Astrocyte (in vitro differentiated cells and primary cell): ENCODE measurements at regions not wholly inside any gene's neighbourhood (a gene's known extent, or its start where the extent isn't known, plus 50 kb on each side); places are given as distances from the start of the nearest gene placed in this dataset.

Experiments used
- DNase-seq: peaks from one replicate; pipeline ENCODE4 v3.0.0-alpha.2; 2010; ENCODE audit warnings: low read depth
- FAIRE-seq: peaks from 2 replicates; lab custom pipeline; 2011; peaks lifted over from hg19 to GRCh38; lab: Jason Lieb, UNC
- H2AFZ ChIP-seq: 2 replicates; pipeline ENCODE4 v1.6.0; 2012; ENCODE audit warnings: low read depth, low read length, inconsistent platforms
- H3K27ac ChIP-seq: 2 replicates; pipeline ENCODE4 v1.5.1; 2011; ENCODE audit warnings: low read depth, low read length, inconsistent platforms
- H3K27me3 ChIP-seq: 2 replicates; pipeline ENCODE4 v1.6.0; 2011; ENCODE audit warnings: low read length, inconsistent platforms; ENCODE audit not compliant: insufficient read depth
- H3K36me3 ChIP-seq: 2 replicates; pipeline ENCODE4 v1.5.1; 2011; ENCODE audit warnings: low read length, inconsistent platforms; ENCODE audit not compliant: insufficient read depth
- H3K4me1 ChIP-seq: 2 replicates; pipeline ENCODE4 v1.5.1; 2011; ENCODE audit warnings: low read length, inconsistent platforms; ENCODE audit not compliant: insufficient read depth
- H3K4me2 ChIP-seq: 2 replicates; pipeline ENCODE4 v1.6.0; 2012; ENCODE audit warnings: low read length, inconsistent platforms
- H3K4me3 ChIP-seq: 2 replicates; pipeline ENCODE4 v1.5.1; 2011; ENCODE audit warnings: low read depth, mild to moderate bottlenecking, low read length, inconsistent platforms; ENCODE audit not compliant: insufficient read depth
- H3K79me2 ChIP-seq: 2 replicates; pipeline ENCODE4 v1.6.0; 2012; ENCODE audit warnings: mild to moderate bottlenecking, low read length, inconsistent platforms; ENCODE audit not compliant: insufficient read depth
- H3K9ac ChIP-seq: 2 replicates; pipeline ENCODE4 v1.6.0; 2012; ENCODE audit warnings: mild to moderate bottlenecking, low read length, inconsistent platforms
- H3K9me3 ChIP-seq: 2 replicates; pipeline ENCODE4 v1.5.1; 2012; ENCODE audit warnings: low read depth, mild to moderate bottlenecking, low read length, inconsistent platforms; ENCODE audit not compliant: insufficient read depth
- H4K20me1 ChIP-seq: 2 replicates; pipeline ENCODE4 v1.6.0; 2012; ENCODE audit warnings: low read length, inconsistent platforms; ENCODE audit not compliant: insufficient read depth
- H3K27ac Mint-ChIP-seq: one replicate; pipeline ENCODE4 v1.8.0; 2021; ENCODE audit warnings: mild to moderate bottlenecking, mixed read lengths; ENCODE audit not compliant: unreplicated experiment
- H3K27me3 Mint-ChIP-seq: one replicate; pipeline ENCODE4 v1.8.0; 2021; ENCODE audit warnings: low read depth, mixed read lengths; ENCODE audit not compliant: unreplicated experiment
- H3K36me3 Mint-ChIP-seq: one replicate; pipeline ENCODE4 v1.8.0; 2021; ENCODE audit warnings: low read depth, mixed read lengths; ENCODE audit not compliant: unreplicated experiment
- H3K4me1 Mint-ChIP-seq: one replicate; pipeline ENCODE4 v1.8.0; 2021; ENCODE audit warnings: low read depth, mixed read lengths; ENCODE audit not compliant: unreplicated experiment
- H3K4me3 Mint-ChIP-seq: one replicate; pipeline ENCODE4 v1.8.0; 2021; ENCODE audit warnings: mild to moderate bottlenecking, moderate library complexity, mixed read lengths; ENCODE audit not compliant: unreplicated experiment
- H3K9me3 Mint-ChIP-seq: one replicate; pipeline ENCODE4 v1.8.0; 2021; ENCODE audit warnings: mild to moderate bottlenecking, mixed read lengths; ENCODE audit not compliant: unreplicated experiment
- EZH2 ChIP-seq: IDR thresholded peaks from 2 replicates; pipeline ENCODE4 v1.6.1; 2012; ENCODE audit warnings: mild to moderate bottlenecking, low read length, inconsistent platforms; ENCODE audit not compliant: insufficient read depth
- TF ChIP-seq, protein P1 (sequence below): IDR thresholded peaks from 2 replicates; pipeline ENCODE4 v1.5.1; 2011; ENCODE audit warnings: low read depth, mild to moderate bottlenecking, inconsistent platforms, low read length, moderate library complexity; ENCODE audit not compliant: insufficient read depth

DNA sequence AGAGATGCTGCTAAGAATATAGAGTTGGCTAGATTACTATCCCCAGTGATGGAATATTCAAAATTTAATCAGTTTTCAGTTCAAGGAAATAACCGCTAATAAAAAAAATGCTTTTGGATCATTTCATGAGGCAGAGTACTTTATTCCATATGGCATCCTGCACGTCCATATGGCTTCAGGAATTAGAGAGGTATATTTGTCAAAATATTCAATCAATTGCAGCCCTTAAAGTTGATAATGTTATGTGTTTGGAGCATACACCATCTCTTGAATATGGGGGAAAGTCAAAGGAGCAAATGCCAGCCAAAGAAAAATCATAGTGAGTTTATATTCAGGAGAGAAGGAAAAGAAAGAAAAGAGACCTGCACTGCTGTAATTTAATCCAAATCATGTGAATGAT is 266.4 kb downstream of the TMEM182 start:
- Histone ChIP-seq H4K20me1 (no peaks in the 10 kb centered on the region), H3K27me3 (no peaks in the 10 kb centered on the region), H3K4me1 (no peaks in the 10 kb centered on the region), H3K79me2 (no peaks in the 10 kb centered on the region), H3K9me3 (no peaks in the 10 kb centered on the region), H3K9ac (no peak overlapping the region), H3K36me3 (no peaks in the 10 kb centered on the region), H3K4me3 (no peak overlapping the region), H2AFZ (no peak overlapping the region), H3K4me2 (no peak overlapping the region), H3K27ac (no peak overlapping the region)
- Mint-ChIP-seq H3K27me3 (no peaks in the 10 kb centered on the region), H3K4me1 (no peaks in the 10 kb centered on the region), H3K9me3 (no peaks in the 10 kb centered on the region), H3K4me3 (no peak overlapping the region), H3K36me3 (no peaks in the 10 kb centered on the region), H3K27ac (no peak overlapping the region)
- no peak for DNase-seq
- no peak for FAIRE-seq
- no peak for TF ChIP-seq EZH2
- TF ChIP-seq, protein P1, sequence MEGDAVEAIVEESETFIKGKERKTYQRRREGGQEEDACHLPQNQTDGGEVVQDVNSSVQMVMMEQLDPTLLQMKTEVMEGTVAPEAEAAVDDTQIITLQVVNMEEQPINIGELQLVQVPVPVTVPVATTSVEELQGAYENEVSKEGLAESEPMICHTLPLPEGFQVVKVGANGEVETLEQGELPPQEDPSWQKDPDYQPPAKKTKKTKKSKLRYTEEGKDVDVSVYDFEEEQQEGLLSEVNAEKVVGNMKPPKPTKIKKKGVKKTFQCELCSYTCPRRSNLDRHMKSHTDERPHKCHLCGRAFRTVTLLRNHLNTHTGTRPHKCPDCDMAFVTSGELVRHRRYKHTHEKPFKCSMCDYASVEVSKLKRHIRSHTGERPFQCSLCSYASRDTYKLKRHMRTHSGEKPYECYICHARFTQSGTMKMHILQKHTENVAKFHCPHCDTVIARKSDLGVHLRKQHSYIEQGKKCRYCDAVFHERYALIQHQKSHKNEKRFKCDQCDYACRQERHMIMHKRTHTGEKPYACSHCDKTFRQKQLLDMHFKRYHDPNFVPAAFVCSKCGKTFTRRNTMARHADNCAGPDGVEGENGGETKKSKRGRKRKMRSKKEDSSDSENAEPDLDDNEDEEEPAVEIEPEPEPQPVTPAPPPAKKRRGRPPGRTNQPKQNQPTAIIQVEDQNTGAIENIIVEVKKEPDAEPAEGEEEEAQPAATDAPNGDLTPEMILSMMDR, result no peak
